ENCODE measurements at regions not wholly inside any gene's neighbourhood (a gene's known extent, or its start where the extent isn't known, plus 50 kb on each side); places are given as distances from the start of the nearest gene placed in this dataset.
A peak's percentile ranks its signal among the peaks of the same experiment; 100 is the strongest.

GRCh38 chr11:33642461-33643166 is 58.0 kb downstream of the C11orf91 start:
- ATAC-seq (ENCODE audit: low FRiP score in 2 of 2) (no peak), DNase-seq (no peak)
- 86 to 93% methylated on average over 8 of the region's 8 CpGs for WGBS, 2 donors
- no peaks in the 10 kb centered on the region for H3K27me3 ChIP-seq
- H3K9me3 ChIP-seq: peaks cover 0 to 2% (median 0%) of the 10 kb centered on the region in 4 donors
- no peak overlapping the region for H3K27ac ChIP-seq
- no peaks in the 10 kb centered on the region for H3K36me3 ChIP-seq
- no peak overlapping the region for H3K4me3 ChIP-seq
- TF ChIP-seq EP300 (IDR thresholded peaks at IDR 0.05): no peak
- no peak for TF ChIP-seq POLR2AphosphoS5 (IDR thresholded peaks at IDR 0.05)
- no peaks in the 10 kb centered on the region for H3K4me1 ChIP-seq

GRCh38 chr11:33640730-33641371 is 59.8 kb downstream of the C11orf91 start:
- Histone ChIP-seq H3K9me3 (peaks cover 0 to 2% (median 0%) of the 10 kb centered on the region in 4 donors), H3K4me3 (no peak overlapping the region), H3K4me1 (peaks cover 0 to under 1% (median under 1%) of the 10 kb centered on the region in 4 donors), H3K27me3 (no peaks in the 10 kb centered on the region), H3K27ac (no peak overlapping the region), H3K36me3 (no peaks in the 10 kb centered on the region)
- DNase-seq: no peak
- TF ChIP-seq EP300 (IDR thresholded peaks at IDR 0.05) (no peak), CTCF (IDR thresholded peaks at IDR 0.05) (no peak), POLR2AphosphoS5 (IDR thresholded peaks at IDR 0.05) (no peak), POLR2A (IDR thresholded peaks at IDR 0.05) (no peak)
- WGBS, 2 donors: 40 to 64% methylated on average over 8 of the region's 8 CpGs
- ATAC-seq (ENCODE audit: low FRiP score in 2 of 2): no peak

- H3K36me3 ChIP-seq: no peaks in the 10 kb centered on the region
- H3K27me3 ChIP-seq: no peaks in the 10 kb centered on the region
- H3K4me3 ChIP-seq: no peak overlapping the region
- DNase-seq (no peak), ATAC-seq (ENCODE audit: low FRiP score in 2 of 2) (no peak)
- no peak overlapping the region for H3K27ac ChIP-seq
- peaks cover 0 to 5% (median 3%) of the 10 kb centered on the region in 4 donors for H3K4me1 ChIP-seq
- no peak for TF ChIP-seq POLR2A (IDR thresholded peaks at IDR 0.05)
- no peak for TF ChIP-seq CTCF (IDR thresholded peaks at IDR 0.05)
- TF ChIP-seq EP300 (IDR thresholded peaks at IDR 0.05): no peak
- TF ChIP-seq POLR2AphosphoS5 (IDR thresholded peaks at IDR 0.05): no peak
- peaks cover 0 to 2% (median 0%) of the 10 kb centered on the region in 4 donors for H3K9me3 ChIP-seq
- WGBS, 2 donors: 25 to 37% methylated on average over 1 of the region's 1 CpG
Measured at GRCh38 chr11:33638608-33639007, 62.0 kb downstream of the C11orf91 start.

- Histone ChIP-seq H3K4me1 (peaks cover 0 to 5% (median 3%) of the 10 kb centered on the region in 4 donors), H3K36me3 (no peaks in the 10 kb centered on the region), H3K27ac (no peak overlapping the region), H3K9me3 (peaks cover 0 to 2% (median 0%) of the 10 kb centered on the region in 4 donors), H3K27me3 (no peaks in the 10 kb centered on the region), H3K4me3 (no peak overlapping the region)
- DNase-seq (no peak), ATAC-seq (ENCODE audit: low FRiP score in 2 of 2) (peak in 1 of 2 donors; percentile 56)
- TF ChIP-seq POLR2A (IDR thresholded peaks at IDR 0.05) (no peak), EP300 (IDR thresholded peaks at IDR 0.05) (no peak), POLR2AphosphoS5 (IDR thresholded peaks at IDR 0.05) (no peak), CTCF (IDR thresholded peaks at IDR 0.05) (no peak)
- 58 to 75% methylated on average over 6 of the region's 6 CpGs for WGBS, 2 donors
Measured at GRCh38 chr11:33636104-33636503, 64.5 kb downstream of the C11orf91 start.

- H3K9me3 ChIP-seq: peaks cover 0 to 2% (median 0%) of the 10 kb centered on the region in 4 donors
- 42 to 63% methylated on average over 5 of the region's 5 CpGs for WGBS, 2 donors
- H3K4me3 ChIP-seq: no peak overlapping the region
- no peak overlapping the region for H3K27ac ChIP-seq
- DNase-seq (peak in 1 of 2 donors; percentile 28), ATAC-seq (ENCODE audit: low FRiP score in 2 of 2) (peak; percentile 50 to 65)
- TF ChIP-seq CTCF (IDR thresholded peaks at IDR 0.05): no peak
- no peak for TF ChIP-seq POLR2AphosphoS5 (IDR thresholded peaks at IDR 0.05)
- no peak for TF ChIP-seq EP300 (IDR thresholded peaks at IDR 0.05)
- no peak for TF ChIP-seq POLR2A (IDR thresholded peaks at IDR 0.05)
- no peaks in the 10 kb centered on the region for H3K36me3 ChIP-seq
- H3K4me1 ChIP-seq: peaks cover 0 to 5% (median 3%) of the 10 kb centered on the region in 4 donors
- no peaks in the 10 kb centered on the region for H3K27me3 ChIP-seq
Measured at GRCh38 chr11:33635161-33635560, 65.5 kb downstream of the C11orf91 start.
